GM18909 (cell line): ENCODE measurements at regions not wholly inside any gene's neighbourhood (a gene's known extent, or its start where the extent isn't known, plus 50 kb on each side); places are given as distances from the start of the nearest gene placed in this dataset.

Source experiments
- ATAC-seq: cut with Tn5 transposase; IDR thresholded peaks from one replicate; pipeline ENCODE4 v1.9.1; 2021; ENCODE audit warnings: mild to moderate bottlenecking; ENCODE audit not compliant: unreplicated experiment, poor library complexity

DNA sequence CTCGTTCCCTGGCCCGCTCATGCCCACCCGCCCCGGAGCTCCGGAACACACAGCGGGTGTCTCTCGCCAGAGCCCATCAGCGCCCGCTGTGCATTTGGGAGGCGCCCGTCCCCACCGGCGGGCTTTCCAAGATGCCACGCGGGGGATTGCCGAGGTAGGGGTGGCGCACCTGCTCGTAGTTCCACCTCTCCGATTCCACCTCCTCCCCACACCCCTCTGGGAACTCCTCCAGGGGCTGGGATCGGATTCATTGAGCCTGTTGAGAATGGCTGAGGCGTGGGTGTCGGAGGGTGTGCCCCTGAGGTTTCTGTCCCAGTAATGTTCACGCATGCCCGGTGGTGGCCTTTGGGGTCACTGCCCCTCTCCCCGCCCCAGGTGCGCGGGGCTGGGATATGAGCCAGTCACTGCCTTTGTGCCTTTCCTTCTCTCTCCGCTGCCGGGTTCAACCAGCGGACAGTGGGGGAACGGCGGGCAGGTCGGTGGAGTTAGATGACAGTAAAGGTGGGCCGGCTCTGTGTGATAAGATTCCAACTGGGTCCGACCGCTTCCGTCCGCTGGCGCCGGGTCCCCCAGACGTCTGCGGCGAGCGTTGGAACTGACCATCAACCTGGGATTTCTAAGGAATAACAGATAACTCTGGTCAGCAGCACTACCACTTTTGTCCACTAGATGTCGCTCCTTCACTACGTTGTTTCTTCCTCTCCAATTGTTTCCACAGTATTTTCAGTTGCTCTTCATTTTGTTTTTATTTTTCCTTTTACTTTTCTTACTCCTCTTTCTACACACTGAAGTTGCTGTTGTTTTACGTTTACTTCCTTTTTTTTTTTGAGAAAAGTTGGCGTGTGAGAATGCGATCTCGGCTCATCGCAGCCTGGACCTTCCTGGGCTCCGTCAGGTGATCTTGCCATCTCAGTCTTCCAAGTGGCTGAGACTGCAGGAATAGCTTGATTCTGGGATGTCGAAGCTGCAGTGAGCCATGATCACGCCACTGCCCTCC, 178.1 kb upstream of the ALG10B start:
- ATAC-seq, result peak; percentile 78

DNA sequence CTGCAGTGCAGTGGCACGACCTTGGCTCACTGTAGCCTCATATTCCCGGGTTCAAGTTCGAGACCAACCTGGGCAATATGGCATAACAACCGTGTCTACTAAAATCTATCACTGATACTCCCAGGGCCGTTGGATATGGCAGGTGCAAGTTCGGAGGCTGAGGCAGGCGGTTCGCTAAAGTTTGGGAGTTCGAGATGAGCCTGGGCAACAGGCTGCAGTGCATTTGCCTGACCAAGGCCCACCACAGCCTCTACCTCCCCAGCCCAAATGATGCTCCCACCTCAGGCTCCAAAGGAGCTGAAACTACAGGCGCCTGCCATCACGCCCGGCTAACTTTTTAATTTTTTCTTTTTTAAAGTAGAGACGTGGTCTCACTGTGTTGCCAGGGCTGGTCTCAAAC, 177.1 kb upstream of the ALG10B start:
- ATAC-seq, result no peak

DNA sequence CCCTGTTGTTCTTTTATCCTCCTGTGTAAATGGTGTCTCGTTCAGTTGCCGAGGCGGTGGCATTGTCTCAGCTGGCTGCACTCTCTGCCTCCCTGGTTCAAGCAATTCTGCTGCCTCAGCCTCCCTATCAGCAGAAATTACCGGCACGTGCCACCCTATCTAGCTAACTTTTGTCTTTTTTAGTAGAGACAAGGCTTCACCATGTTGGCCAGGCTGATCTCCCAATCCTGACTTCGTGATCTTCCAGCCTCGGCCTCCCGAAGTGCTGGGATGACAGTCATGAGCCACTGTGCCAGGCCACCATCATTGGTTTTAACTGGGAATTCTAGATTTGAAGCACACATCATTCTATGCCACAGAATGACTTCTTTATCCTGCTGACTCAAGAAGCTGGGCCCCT, 175.3 kb upstream of the ALG10B start:
- ATAC-seq, result no peak

DNA sequence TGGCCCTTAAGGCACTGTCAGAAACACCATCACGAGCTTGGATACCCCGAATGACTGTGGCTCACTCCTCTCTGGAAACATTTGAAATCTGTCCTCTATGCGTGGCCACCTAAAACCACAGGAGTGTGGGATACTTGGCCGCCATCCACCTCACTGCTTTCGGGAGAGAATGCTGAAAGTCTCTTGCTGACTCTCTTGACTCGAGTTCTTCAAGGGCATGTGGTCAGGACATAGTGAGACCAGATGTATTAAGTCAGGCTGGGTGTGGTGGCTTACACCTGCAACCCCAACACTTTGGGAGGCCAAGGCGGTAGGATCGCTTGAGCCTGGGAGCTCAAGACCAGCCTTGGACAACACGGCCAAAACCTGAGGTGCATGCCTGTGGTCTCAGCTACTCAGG, 174.7 kb upstream of the ALG10B start:
- no peak for ATAC-seq

DNA sequence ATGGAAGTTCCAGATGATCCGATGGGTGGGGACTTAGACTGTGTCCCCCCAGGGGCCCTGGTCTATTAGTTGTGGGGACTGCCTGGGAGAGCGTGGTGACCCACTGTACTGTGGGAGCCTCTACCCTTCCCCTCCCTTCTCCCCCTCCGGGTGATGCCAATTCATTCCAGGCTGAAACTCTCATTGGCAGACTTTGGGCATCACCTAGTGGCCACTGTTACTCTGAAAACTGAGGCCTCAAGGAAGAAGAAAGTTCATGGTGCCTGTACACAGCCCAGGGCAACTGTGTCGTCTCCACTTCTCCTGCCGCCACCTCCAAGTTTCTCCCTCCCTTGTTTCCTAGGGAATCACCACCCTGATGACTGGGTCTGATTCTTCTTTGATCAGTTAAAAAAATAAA, 173.6 kb upstream of the ALG10B start:
- ATAC-seq, result no peak

DNA sequence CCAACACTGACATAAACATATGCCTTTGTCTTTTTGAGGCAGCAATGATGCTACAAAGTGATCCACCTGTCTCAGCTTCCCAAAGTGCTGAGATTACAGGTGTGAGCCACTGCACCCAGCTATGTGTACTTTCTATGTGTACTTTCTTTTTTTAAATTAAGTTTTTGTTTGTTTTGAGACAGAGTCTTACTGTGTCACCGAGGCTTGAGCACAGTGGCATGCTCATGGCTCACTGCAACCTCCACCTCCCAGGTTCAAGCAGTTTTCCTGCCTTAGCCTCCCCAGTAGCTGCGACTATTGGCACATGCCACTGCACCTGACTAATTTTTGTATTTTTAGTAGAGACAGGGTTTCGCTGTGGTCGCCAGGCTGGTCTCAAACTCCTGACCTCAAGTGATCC, 172.5 kb upstream of the ALG10B start:
- ATAC-seq, result no peak

DNA sequence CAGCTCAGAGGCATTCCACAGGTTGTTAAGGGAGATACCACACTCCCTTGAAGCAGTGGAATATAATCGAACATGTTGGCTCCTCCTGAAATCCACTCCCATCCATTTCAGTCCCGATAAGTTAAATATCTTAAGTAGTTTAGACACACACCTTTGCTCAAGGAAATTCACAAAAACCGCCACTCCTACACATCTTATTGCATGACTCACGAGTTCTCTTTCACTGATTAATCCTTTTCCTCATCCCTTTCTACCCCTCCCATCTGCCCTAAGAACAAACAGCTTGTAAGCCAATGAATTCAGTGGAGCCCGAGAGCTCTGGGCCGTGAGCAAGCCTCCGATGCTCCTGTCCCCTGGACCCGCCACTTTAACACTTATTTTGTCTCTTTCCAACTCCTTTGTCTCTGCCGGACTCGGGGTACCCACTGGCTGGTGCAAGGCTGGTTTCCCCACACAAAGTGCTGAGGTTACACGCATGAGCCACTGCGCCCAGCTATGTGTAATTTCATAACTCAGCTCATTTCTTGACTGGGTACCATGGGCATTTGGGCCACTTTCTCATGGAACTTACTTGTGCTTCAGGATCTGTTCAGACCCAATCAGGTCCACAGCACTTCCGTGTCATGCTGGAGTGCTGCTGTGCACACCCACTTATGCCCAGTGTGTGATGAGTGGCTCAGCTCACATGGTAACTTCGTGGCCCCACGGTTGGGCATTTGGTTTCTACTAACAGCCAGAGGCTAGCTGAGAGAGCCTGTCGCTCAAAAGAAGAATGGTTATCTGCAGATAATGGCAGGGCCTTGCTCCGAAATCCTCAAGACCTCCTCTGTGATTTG, 171.8 kb upstream of the ALG10B start:
- no peak for ATAC-seq

DNA sequence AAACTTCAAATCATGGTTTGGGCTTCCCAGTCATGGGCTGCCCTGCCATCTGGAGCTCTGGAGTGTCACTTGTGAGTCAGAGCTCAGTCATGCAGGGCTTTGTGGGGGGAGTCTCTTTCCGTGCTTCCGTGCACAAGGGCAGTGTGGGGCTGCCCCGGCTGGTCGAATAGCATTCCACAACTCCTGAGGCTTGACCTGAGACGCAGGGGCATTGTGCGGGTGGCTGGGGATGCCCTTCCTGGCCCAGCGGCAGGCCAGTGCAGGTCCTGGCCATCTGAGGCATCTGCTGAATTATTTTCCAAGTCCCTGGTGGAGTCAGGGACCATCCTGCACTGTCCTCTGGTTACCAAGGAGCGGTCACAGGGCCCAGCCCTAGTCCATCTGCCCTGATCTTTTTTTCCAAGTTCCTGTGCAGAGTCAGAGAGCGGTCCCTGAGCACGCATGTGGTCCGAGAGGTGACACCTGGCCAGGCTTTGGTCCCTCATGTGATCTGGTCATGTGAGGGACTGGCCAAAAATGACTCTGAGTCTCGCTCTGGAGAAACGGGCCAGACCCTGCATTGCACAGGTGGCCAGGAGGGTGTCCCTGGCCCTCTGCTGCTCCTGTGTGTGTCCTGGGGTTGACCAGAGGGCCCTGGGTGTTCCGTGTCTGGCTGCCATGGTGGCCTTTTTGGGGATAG, 167.0 kb upstream of the ALG10B start:
- ATAC-seq, result no peak

DNA sequence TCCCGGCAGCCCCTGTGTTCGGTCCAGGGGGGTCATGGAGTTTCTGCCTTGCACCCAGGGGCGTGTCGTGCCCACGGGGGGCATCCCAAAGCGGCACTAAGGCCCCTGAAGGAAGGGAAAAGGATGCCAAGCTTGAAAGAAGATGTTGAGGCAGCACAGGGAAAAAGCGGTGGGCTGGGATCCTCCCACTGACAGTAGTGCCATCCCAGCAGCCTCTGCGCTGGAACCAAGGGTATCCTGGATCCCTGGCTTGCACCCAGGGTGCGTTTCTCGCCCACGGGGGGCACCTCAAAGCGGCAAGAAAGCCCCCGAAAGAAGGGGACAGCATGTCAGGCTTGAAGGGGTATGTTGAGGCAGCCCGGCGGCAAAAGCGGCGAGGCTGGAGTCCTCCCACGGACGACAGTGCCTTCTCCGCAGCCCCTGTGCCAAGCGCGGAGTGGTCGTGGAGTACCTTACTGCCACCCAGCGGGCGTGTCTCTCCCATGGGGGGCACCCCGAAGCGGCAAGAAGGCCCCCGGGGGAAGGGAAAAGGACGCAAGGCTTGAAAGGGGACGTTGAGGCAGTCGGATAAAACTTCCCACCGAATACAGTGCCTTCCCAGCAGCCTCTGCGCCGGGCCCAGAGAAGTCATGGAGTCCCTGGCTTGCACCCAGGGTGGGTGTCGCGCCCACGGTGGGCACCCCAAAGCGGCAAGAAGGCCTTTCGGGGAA, 164.4 kb upstream of the ALG10B start:
- ATAC-seq, result no peak

DNA sequence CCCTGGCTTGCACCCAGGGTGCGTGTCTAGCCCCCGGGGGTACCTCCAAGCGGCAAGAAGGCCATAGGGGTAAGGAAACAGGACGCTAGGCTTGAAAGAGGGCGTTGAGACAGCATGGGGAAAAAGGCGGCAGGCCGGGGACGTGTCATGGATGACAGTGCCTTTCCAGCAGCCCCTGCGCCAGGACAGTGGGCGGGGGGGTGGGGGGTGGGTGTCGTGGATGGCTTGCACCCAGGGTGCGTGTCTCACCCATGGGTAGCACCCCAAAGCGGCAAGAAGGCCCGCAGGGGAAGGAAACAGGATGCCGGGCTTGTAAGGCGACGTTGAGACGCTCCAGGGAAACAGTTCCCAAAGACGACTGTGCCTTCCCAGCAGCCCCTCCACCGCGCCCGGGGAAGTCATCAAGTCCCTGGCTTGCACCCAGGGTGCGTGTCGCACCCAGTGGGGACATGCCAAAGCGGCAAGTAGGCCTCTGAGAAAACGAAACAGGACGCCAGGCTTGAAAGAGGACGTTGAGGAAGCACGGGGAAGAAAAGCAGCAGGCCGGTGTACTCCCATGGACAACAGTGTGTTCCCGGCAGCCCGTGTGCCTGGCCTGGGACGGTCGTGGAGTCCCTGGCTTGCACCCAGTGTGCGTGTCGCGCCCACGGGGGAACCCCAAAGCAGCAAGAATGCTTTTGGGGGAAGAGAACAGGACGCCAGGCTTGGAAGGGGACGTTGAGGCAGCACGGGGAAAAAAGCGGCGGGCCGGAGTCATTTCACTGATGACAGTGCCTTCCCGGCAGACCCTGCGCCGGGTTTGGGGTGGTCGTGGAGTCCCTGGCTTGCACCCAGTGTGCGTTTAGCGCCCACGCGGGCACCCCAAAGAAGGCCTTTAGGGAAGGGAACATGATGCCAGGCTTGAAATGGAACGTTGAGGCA, 163.5 kb upstream of the ALG10B start:
- no peak for ATAC-seq

DNA sequence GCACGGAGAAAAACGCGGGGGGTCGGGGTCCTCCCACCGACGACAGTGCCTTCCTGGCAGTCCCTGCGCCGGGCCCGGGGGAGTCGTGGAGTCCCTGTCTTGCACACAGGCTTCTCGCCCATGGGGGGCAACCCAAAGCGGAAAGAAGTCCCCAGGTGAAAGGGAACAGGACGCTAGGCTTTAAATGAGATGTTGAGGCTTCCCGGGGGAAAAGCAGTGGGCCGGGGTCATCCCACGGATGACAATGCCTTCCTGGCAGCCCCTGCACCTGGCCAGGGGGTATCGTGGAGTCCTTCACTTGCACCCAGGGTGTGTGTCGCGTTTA, 162.9 kb upstream of the ALG10B start:
- ATAC-seq, result no peak

DNA sequence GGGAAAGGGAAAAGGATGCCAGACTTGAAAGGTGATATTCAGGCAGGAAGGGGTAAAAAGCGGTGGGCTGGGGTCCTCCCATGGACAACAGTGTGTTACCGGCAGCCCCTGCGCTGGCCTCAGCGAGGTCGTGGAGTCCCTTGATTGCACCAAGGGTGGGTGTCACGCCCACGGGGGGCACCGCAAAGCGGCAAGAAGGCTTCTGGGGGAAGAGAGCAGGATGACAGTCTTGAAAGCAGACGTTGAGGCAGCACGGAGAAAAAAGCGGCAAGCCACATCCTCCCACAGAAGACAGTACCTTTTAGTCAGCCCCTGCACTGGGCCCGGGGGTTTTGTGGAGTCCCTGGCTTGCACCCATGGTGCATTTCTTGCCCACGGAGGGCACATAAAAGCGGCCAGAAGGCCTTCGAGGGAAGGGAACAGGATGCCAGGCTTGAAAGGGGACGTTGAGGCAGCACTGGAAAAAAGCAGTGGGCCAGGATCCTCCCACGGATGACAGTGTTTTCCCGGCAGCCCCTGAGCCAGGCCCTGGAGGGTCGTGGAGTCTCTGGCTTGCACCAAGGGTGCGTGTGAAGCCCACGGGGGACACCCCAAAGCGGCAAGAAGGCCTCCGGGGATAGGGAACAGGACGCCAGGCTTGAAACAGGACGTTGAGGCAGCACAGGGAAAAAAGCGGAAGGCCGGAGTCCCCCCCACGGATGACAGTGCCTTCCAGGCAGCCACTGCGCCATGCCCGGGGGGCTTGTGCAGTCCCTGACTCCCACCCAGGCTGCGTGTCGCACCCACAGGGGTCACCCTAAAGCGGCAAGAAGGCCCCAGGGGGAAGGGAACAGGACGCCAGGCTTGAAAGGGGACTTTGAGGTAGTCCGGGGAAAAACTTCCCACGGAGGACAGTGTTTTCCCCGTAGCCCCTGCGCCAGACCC, 162.2 kb upstream of the ALG10B start:
- ATAC-seq, result no peak

DNA sequence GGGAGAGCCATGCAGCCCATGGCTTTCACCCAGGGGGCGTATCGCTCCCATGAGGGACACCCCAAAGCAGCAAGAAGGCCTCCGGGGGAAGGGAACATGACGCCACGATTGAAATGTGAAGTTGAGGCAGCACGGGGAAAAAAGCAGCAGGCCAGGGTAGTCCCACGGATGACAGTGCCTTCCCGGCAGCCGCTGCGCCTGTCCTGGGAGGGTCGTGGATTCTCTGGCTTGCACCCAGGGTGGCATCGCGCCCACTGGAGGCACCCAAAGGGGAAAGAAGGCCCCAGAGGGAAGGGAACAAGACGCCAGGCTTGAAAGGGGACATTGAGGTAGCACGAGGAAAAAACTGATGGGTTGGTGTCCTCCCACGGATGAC, 161.6 kb upstream of the ALG10B start:
- no peak for ATAC-seq

DNA sequence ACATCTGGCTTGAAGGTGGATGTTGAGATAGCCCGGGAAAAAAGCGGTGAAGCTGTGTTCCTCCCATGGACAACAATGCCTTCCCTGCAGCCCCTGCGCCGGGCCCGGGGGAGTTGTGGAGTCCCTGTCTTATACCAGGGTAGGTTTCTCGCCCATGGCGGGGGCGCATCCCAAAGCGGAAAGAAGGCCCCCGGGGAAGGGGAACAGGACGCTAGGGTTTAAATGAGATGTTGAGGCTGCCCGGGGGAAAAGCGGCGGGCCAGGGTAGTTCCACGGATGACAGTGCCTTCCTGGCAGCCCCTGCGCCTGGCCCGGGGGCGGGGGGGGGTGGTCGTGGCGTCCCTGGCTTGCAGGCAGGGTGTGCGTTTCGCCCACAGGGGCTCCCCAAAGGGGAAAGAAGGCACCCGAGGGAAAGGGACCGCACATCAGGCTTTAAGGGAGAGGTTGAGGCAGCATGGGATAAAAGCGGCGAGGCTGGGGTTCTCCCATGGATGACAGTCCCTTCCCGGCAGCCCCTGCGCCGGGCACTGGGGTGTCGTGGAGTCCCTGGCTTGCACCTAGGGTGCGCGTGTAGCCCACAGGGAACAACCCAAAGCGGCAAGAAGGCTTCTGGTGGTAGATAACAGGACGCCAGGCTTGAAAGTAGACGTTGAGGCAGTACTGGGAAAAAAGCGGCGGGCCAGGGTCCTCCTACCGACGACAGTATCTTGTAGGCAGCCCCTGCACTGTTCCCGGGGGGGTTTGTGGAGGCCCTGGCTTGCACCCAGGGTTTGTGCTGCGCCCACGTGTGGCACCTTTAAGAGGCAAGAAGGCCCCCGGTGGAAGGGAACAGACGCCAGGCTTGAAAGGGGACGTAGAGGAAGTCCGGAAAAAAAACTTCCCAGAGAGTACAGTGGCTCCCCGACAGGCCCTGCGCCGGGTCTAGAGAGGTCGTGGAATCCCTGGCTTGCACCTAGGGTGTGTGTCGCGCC, 160.8 kb upstream of the ALG10B start:
- no peak for ATAC-seq

DNA sequence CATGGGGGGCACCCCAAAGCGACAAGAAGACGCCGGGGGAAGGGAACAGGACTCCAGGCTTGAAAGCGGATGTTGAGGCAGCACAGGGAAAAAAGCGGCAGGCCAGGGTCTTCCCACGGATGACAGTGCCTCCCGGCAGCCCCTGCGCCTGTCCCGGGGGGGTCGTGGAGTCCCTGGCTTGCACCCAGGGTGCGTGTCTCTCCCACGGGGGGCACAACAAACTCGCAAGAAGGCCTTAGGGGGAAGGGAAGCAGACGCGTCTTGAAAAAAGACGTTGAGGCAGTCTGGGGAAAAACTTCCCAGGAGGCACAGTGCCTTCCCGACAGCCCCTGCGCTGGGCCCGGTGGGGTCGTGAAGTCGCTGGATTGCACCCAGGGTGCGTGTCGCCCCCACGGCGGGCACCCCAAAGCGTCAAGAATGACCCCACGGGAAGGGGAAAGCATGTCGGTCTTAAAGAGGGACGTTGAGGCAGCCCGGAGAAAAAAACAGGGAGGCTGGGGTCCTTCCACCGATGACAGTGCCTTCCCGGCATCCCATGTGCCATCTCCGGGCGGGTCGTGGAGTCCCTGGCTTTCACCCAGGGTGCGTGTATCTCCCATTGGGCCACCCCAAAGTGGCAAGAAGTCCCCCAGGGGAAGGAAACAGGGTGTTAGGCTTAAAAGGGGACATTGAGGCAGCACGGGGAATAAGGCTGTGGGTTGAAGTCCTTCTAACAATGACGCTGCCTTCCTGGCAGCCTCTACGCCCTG, 159.9 kb upstream of the ALG10B start:
- ATAC-seq, result no peak

DNA sequence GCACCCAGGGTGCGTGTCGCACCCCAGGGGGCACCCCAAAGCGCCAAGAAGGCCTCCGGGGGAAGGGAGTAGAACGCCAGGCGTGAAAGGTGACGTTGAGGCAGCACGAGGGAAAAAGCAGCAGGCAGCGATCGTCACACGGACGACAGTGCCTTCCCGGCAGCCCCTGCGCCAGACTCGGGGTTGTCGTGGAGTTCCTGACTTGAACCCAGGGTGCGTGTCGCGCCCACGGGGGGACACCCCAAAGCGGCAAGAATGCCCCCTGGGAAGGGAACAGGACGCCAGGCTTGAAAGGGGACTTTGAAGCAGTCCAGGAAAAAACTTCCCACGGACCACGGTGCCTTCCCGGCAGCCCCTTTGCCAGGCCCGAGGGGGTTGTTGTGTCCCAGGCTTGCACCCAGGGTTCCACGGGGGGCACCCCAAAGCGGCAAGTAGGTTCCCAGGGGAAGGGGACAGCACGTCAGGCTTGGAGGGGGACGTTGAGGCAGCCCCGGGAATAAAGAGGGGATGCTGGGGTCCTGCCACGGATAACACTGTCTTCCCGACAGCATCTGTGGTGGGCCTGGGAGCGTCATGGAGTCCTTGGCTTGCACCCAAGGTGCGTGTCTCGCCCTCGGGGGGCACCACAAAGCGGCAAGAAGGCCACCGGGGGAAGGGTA, 159.2 kb upstream of the ALG10B start:
- ATAC-seq, result no peak
